GM23248 (cell line): ENCODE measurements at regions not wholly inside any gene's neighbourhood (a gene's known extent, or its start where the extent isn't known, plus 50 kb on each side); places are given as distances from the start of the nearest gene placed in this dataset.

ENCODE experiments used
- EZH2 ChIP-seq: fragments of 200-600 bp; sonication (generic); IDR thresholded peaks from 2 replicates; pipeline ENCODE4 v1.6.1; 2018; ENCODE audit warnings: antibody characterized with exemption, mild to moderate bottlenecking; ENCODE audit not compliant: insufficient read depth, poor library complexity, severe bottlenecking
- EZH2phosphoT487 ChIP-seq: fragments of 200-600 bp; sonication (generic); IDR thresholded peaks from 2 replicates; pipeline ENCODE4 v1.6.1; 2018; ENCODE audit warnings: antibody characterized with exemption, moderate library complexity, mild to moderate bottlenecking, low read depth; ENCODE audit not compliant: insufficient read depth

DNA sequence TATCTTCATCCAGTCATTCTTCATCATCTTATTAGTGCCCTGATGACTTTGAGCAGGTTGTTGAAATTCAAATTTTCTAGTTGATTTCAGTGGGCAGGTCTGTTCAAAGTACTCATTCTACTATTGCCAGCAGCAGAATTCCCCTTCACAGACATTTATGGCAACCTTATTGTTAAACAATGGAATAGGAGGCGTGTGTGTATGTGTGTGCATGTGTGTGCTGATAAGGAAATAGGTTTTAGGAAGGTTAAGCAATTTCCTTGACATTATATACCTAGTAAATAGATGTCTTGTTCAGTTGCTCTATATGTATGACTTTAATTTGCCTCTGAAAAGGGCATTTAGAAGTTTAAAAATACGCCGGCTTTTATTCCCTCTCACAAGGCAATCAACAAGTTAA, 601.4 kb upstream of the CA10 start:
- TF ChIP-seq EZH2 = no peak
- TF ChIP-seq EZH2phosphoT487 = no peak
